ENCODE measurements at regions not wholly inside any gene's neighbourhood (a gene's known extent, or its start where the extent isn't known, plus 50 kb on each side); places are given as distances from the start of the nearest gene placed in this dataset.

- TF ChIP-seq PBX3 (IDR thresholded peaks at IDR 0.05) = no peak
These were observed 163.1 kb upstream of the MEIS1 start (continued) for GRCh38 chr2:66271777-66272176.

GRCh38 chr2:66270247-66270646 is 164.7 kb upstream of the MEIS1 start:
- DNase-seq = no peak
- Histone ChIP-seq H3K4me3 (ENCODE audit: low read depth in 2 of 2, low read length in 1 of 2) (no peak overlapping the region), H4K20me1 (ENCODE audit: insufficient read depth) (no peaks in the 10 kb centered on the region), H3K4me1 (ENCODE audit: control insufficient read depth in 1 of 2, insufficient read depth in 2 of 2, low read depth in 1 of 2, low read length in 1 of 2) (no peaks in the 10 kb centered on the region), H3K9me2 (no peaks in the 10 kb centered on the region), H2AFZ (ENCODE audit: low read depth) (no peak overlapping the region), H3K27me3 (ENCODE audit: insufficient read depth) (no peaks in the 10 kb centered on the region), H3K36me3 (replicated peaks in 1 of 2; ENCODE audit: control insufficient read depth in 1 of 2, insufficient read depth in 2 of 2, low read length in 1 of 2) (no peaks in the 10 kb centered on the region), H3K9me3 (no peaks in the 10 kb centered on the region), H3K4me2 (no peak overlapping the region), H3K27ac (ENCODE audit: low read depth in 2 of 2, low read length in 1 of 2) (no peak overlapping the region), H3K9ac (no peak overlapping the region), H3K79me2 (ENCODE audit: insufficient read depth) (no peaks in the 10 kb centered on the region), H3F3A (replicated peaks; ENCODE audit: insufficient read depth) (no peaks in the 10 kb centered on the region)
- no peak for TF ChIP-seq FOXJ3 (CRISPR knock-in tag; IDR thresholded peaks at IDR 0.05)
- TF ChIP-seq FOSL2 (IDR thresholded peaks at IDR 0.05; ENCODE audit: borderline replicate concordance, low read depth) = no peak
- no peak for TF ChIP-seq FOXM1 (IDR thresholded peaks at IDR 0.05; ENCODE audit: low read depth)
- TF ChIP-seq RCOR1 (IDR thresholded peaks at IDR 0.05; ENCODE audit: low read length) = no peak
- no peak for TF ChIP-seq POLR2AphosphoS5 (IDR thresholded peaks at IDR 0.05; ENCODE audit: low read depth, low read length)
- TF ChIP-seq RFX5 (IDR thresholded peaks at IDR 0.05; ENCODE audit: low read length) = no peak
- TF ChIP-seq SMC3 (IDR thresholded peaks at IDR 0.05; ENCODE audit: low read depth, low read length) = no peak
- TF ChIP-seq MEF2A (IDR thresholded peaks at IDR 0.05; ENCODE audit: borderline replicate concordance, low read depth) = no peak
- TF ChIP-seq TCF12 (IDR thresholded peaks at IDR 0.05) = no peak
- TF ChIP-seq ELF1 (IDR thresholded peaks at IDR 0.05) = no peak
- WGBS (ENCODE audit: low lambda C conversion rate) = 29% methylated on average over 1 of the region's 1 CpG
- CTCF ChIA-PET = interaction anchor here (0.9 kb wide), 1 partner anchor 11 kb away, joined by 3 read pairs; no protein-coding TSS in a partner anchor
- POLR2A ChIA-PET = no interaction called here

- Histone ChIP-seq H3K4me1 (ENCODE audit: control insufficient read depth in 1 of 2, insufficient read depth in 2 of 2, low read depth in 1 of 2, low read length in 1 of 2) (no peaks in the 10 kb centered on the region), H3K9me3 (no peaks in the 10 kb centered on the region), H3K27me3 (ENCODE audit: insufficient read depth) (no peaks in the 10 kb centered on the region), H3K4me3 (ENCODE audit: low read depth in 2 of 2, low read length in 1 of 2) (no peak overlapping the region), H3K79me2 (ENCODE audit: insufficient read depth) (no peaks in the 10 kb centered on the region), H3K9ac (no peak overlapping the region), H3K36me3 (replicated peaks in 1 of 2; ENCODE audit: control insufficient read depth in 1 of 2, insufficient read depth in 2 of 2, low read length in 1 of 2) (no peaks in the 10 kb centered on the region), H2AFZ (ENCODE audit: low read depth) (no peak overlapping the region), H3F3A (replicated peaks; ENCODE audit: insufficient read depth) (no peaks in the 10 kb centered on the region), H3K9me2 (no peaks in the 10 kb centered on the region), H4K20me1 (ENCODE audit: insufficient read depth) (no peaks in the 10 kb centered on the region), H3K27ac (ENCODE audit: low read depth in 2 of 2, low read length in 1 of 2) (no peak overlapping the region), H3K4me2 (no peak overlapping the region)
- ChIA-PET CTCF (interaction anchor here (1.0 kb wide), 1 partner anchor 9 kb away, joined by 3 read pairs; no protein-coding TSS in a partner anchor), POLR2A (no interaction called here)
- DNase-seq = no peak
- no peak for TF ChIP-seq EP300 (IDR thresholded peaks at IDR 0.05; ENCODE audit: borderline replicate concordance in 1 of 2, low read depth in 1 of 2, low read length in 1 of 2)
- no peak for TF ChIP-seq USF2 (IDR thresholded peaks at IDR 0.05; ENCODE audit: borderline replicate concordance, low read depth, low read length)
- TF ChIP-seq FOXJ3 (CRISPR knock-in tag; IDR thresholded peaks at IDR 0.05) = no peak
- no peak for TF ChIP-seq GABPA (IDR thresholded peaks at IDR 0.05; ENCODE audit: low read depth)
- TF ChIP-seq JUND (IDR thresholded peaks at IDR 0.05) = no peak
- TF ChIP-seq MAX (IDR thresholded peaks at IDR 0.05; ENCODE audit: low read depth) = no peak
- no peak for TF ChIP-seq SMC3 (IDR thresholded peaks at IDR 0.05; ENCODE audit: low read depth, low read length)
- no peak for TF ChIP-seq FOXM1 (IDR thresholded peaks at IDR 0.05; ENCODE audit: low read depth)
- no peak for TF ChIP-seq ELF1 (IDR thresholded peaks at IDR 0.05)
- TF ChIP-seq RFX5 (IDR thresholded peaks at IDR 0.05; ENCODE audit: low read length) = no peak
- TF ChIP-seq RCOR1 (IDR thresholded peaks at IDR 0.05; ENCODE audit: low read length) = no peak
- no peak for TF ChIP-seq FOSL2 (IDR thresholded peaks at IDR 0.05; ENCODE audit: borderline replicate concordance, low read depth)
- no peak for TF ChIP-seq GATA2 (CRISPR knock-in tag; IDR thresholded peaks at IDR 0.05)
- TF ChIP-seq POLR2AphosphoS5 (IDR thresholded peaks at IDR 0.05; ENCODE audit: low read depth, low read length) = no peak
- no peak for TF ChIP-seq ZBTB33 (IDR thresholded peaks at IDR 0.05; ENCODE audit: borderline replicate concordance, low read depth)
- 6% methylated on average over 1 of the region's 1 CpG for WGBS (ENCODE audit: low lambda C conversion rate)
These were observed 165.8 kb upstream of the MEIS1 start for GRCh38 chr2:66269166-66269565.
